K562 (cell line): ENCODE measurements at regions not wholly inside any gene's neighbourhood (a gene's known extent, or its start where the extent isn't known, plus 50 kb on each side); places are given as distances from the start of the nearest gene placed in this dataset.

Source experiments
- ATAC-seq: fragments of 200-7000 bp; cut with Tn5 transposase; 3 replicates; pipeline ENCODE4 v1.9.1; 2020; ENCODE audit warnings: moderate library complexity
- BruUV-seq: library from RNA; stranded (reverse); fragments of 400-500 nt; replicated peaks from 2 replicates; lab custom pipeline; 2021; lab: Mats Ljungman, UMichigan
- CTCF ChIA-PET: fragments of 300-600 bp; formaldehyde crosslinking; extraction: SDS; loops from one replicate; lab custom pipeline; 2021; ENCODE audit warnings: low intra/inter-chr PET ratio; lab: Yijun Ruan, JAX
- POLR2A ChIA-PET: fragments of 300-600, 350-650 bp; sonication (Branson Sonifier 250); formaldehyde crosslinking; extraction: SDS; loops from one replicate; lab custom pipeline; 2021; ENCODE audit warnings: antibody characterized with exemption, inconsistent platforms; lab: Yijun Ruan, JAX
- DNase-seq, 4 experiments: peaks; one replicate each; pipeline versions ENCODE4 v3.0.0 to v3.0.0-alpha.2; 2011 to 2018; ENCODE audit warnings: low spot score in 3 of 4, mixed read lengths in 3 of 4; ENCODE audit errors: extremely low read depth in 1 of 4
- FAIRE-seq: peaks from 2 replicates; lab custom pipeline; 2011; peaks lifted over from hg19 to GRCh38; lab: Jason Lieb, UNC
- H2AFZ ChIP-seq: 2 replicates; pipeline ENCODE4 v1.6.0; 2011; ENCODE audit warnings: low read depth, low read length, control low read depth, inconsistent platforms
- H3K27ac ChIP-seq: fragments of 200-600 bp; 3 replicates; pipeline ENCODE4 v1.8.0; 2011; ENCODE audit warnings: low read depth, mild to moderate bottlenecking, control low read depth, inconsistent platforms, low read length, moderate library complexity, mixed read lengths; ENCODE audit errors: extremely low read depth
- H3K27me3 ChIP-seq, 2 experiments: fragments of 300-600 bp in 1 of 2; 2 replicates in 1 of 2; 3 replicates in 1 of 2; pipeline versions ENCODE4 v1.6.0 to v1.8.0; 2011; ENCODE audit warnings: inconsistent platforms in 2 of 2, low read length in 2 of 2, mild to moderate bottlenecking in 1 of 2, mixed read lengths in 1 of 2, moderate library complexity in 1 of 2; ENCODE audit not compliant: control insufficient read depth in 2 of 2, insufficient read depth in 2 of 2
- H3K36me3 ChIP-seq: fragments of 300-600 bp; 3 replicates; pipeline ENCODE4 v1.8.0; 2011; ENCODE audit warnings: mild to moderate bottlenecking, low read length, inconsistent platforms; ENCODE audit not compliant: control insufficient read depth, insufficient read depth
- H3K4me1 ChIP-seq, 2 experiments: fragments of 200-600 bp in 1 of 2; replicated peaks in 1 of 2; 2 replicates in 1 of 2; 3 replicates in 1 of 2; pipeline versions ENCODE4 v1.5.1 to v1.8.0; 2011; ENCODE audit warnings: inconsistent platforms in 2 of 2, low read length in 2 of 2, mild to moderate bottlenecking in 1 of 2, mixed read lengths in 1 of 2, moderate library complexity in 1 of 2; ENCODE audit not compliant: control insufficient read depth in 2 of 2, insufficient read depth in 2 of 2
- H3K4me2 ChIP-seq: 2 replicates; pipeline ENCODE4 v1.6.1; 2011; ENCODE audit warnings: low read length, control low read depth, inconsistent platforms, mixed read lengths; ENCODE audit not compliant: insufficient read depth
- H3K4me3 ChIP-seq: fragments of 200-600 bp; sonication (generic), shearing (Covaris generic); 2 replicates; pipeline ENCODE4 v1.5.1; 2016; ENCODE audit warnings: control low read depth, inconsistent platforms
- H3K79me2 ChIP-seq: fragments of 200-600 bp; 3 replicates; pipeline ENCODE4 v1.8.0; 2011; ENCODE audit warnings: low read length, inconsistent platforms; ENCODE audit not compliant: control insufficient read depth, insufficient read depth
- H3K9ac ChIP-seq, 2 experiments: 2 replicates each; pipeline versions ENCODE4 v1.6.0 to v1.6.1; 2011; ENCODE audit warnings: low read depth in 2 of 2, low read length in 2 of 2, control low read depth in 1 of 2, inconsistent platforms in 1 of 2, mild to moderate bottlenecking in 1 of 2, mixed read lengths in 1 of 2; ENCODE audit not compliant: insufficient read depth in 1 of 2
- H3K9me1 ChIP-seq: one replicate; pipeline ENCODE4 v1.6.0; 2011; ENCODE audit warnings: inconsistent platforms, mild to moderate bottlenecking, low read length, moderate library complexity; ENCODE audit not compliant: control insufficient read depth, insufficient read depth
- H3K9me3 ChIP-seq: replicated peaks from 2 replicates; pipeline ENCODE4 v1.5.1; 2011; ENCODE audit warnings: low read depth, low read length, inconsistent platforms; ENCODE audit not compliant: control insufficient read depth, insufficient read depth
- H4K20me1 ChIP-seq: replicated peaks from 2 replicates; pipeline ENCODE4 v1.6.1; 2011; ENCODE audit warnings: low read length, inconsistent platforms, mixed read lengths; ENCODE audit not compliant: control insufficient read depth, insufficient read depth
- BMI1 ChIP-seq: fragments of 150-350 bp; IDR thresholded peaks from 2 replicates; pipeline ENCODE4 v1.6.1; 2014; ENCODE audit warnings: low read length
- BRD4 ChIP-seq: fragments of 200-600 bp; sonication (generic); IDR thresholded peaks from 2 replicates; pipeline ENCODE4 v1.6.1; 2017; ENCODE audit warnings: inconsistent platforms
- DIDO1 ChIP-seq: fragments of 450-650 bp; IDR thresholded peaks from 2 replicates; pipeline ENCODE4 v1.6.1; 2016; ENCODE audit warnings: low read depth, missing biosample characterization, missing genetic modification characterization
- DMBX1 ChIP-seq: fragments of 250-450 bp; sonication (Bioruptor Pico); IDR thresholded peaks from 2 replicates; pipeline ENCODE4 v1.8.0; 2022; ENCODE audit warnings: inconsistent platforms, mild to moderate bottlenecking, moderate library complexity, borderline replicate concordance
- MCM3 ChIP-seq: fragments of 450-650 bp; IDR thresholded peaks from 2 replicates; pipeline ENCODE4 v1.6.1; 2016
- POLR2A ChIP-seq: fragments of 450-650 bp; conservative IDR thresholded peaks from 2 replicates; pipeline ENCODE4 v1.6.1; 2016
- RUNX1 ChIP-seq: sonication (generic); IDR thresholded peaks from 2 replicates; pipeline ENCODE4 v1.6.1; 2016; ENCODE audit warnings: antibody characterized with exemption, low read depth
- TAF1 ChIP-seq: IDR thresholded peaks from 2 replicates; pipeline ENCODE4 v1.6.1; 2011; ENCODE audit warnings: mild to moderate bottlenecking, low read length, moderate library complexity; ENCODE audit not compliant: insufficient read depth, control insufficient read depth, severe bottlenecking; ENCODE audit errors: extremely low read depth
- ZNF707 ChIP-seq: fragments of 250-450 bp; sonication (Bioruptor Pico); conservative IDR thresholded peaks from 2 replicates; pipeline ENCODE4 v1.8.0; 2022; ENCODE audit warnings: inconsistent platforms, mild to moderate bottlenecking, moderate library complexity
- ZNF75A ChIP-seq: fragments of 450-650 bp; formaldehyde crosslinking; IDR thresholded peaks from 2 replicates; pipeline ENCODE4 v1.4.0; 2020; ENCODE audit warnings: mild to moderate bottlenecking
- WGBS: fragments of 100-300 bp; shearing (Covaris generic); methylation state at CpG from one replicate; pipeline ENCODE4 v1.1.6; 2016; ENCODE audit warnings: low coverage, mixed read lengths; ENCODE audit not compliant: insufficient coverage; ENCODE audit errors: missing lambda C conversion rate; 5-methylcytosine and 5-hydroxymethylcytosine counted together
- in situ Hi-C: fragments of 300-500 bp; cut with MboI; formaldehyde crosslinking; loops from 4 replicates; pipeline ENCODE4 v1.15.0; 2018; ENCODE audit warnings: inconsistent platforms, mixed read lengths
- intact Hi-C: fragments of 100-400 bp; cut with micrococcal nuclease; formaldehyde crosslinking; loops from 2 replicates; pipeline ENCODE4 v1.14.2; 2022
- TF ChIP-seq, protein P1 (sequence below): fragments of 200-800 bp; sonication (Bioruptor generic); IDR thresholded peaks from 2 replicates; pipeline ENCODE4 v1.6.1; 2016; ENCODE audit warnings: missing genetic modification characterization, missing compliant biosample characterization
- TF ChIP-seq, protein P2 (sequence below): fragments of 250-450 bp; sonication (Bioruptor Pico); IDR thresholded peaks from 2 replicates; pipeline ENCODE4 v1.8.0; 2021; ENCODE audit warnings: borderline replicate concordance, mild to moderate bottlenecking, moderate library complexity; ENCODE audit not compliant: poor library complexity, severe bottlenecking
- TF ChIP-seq, protein P3 (sequence below): fragments of 450-650 bp; IDR thresholded peaks from 2 replicates; pipeline ENCODE4 v1.6.1; 2016; ENCODE audit warnings: missing biosample characterization, missing genetic modification characterization

DNA sequence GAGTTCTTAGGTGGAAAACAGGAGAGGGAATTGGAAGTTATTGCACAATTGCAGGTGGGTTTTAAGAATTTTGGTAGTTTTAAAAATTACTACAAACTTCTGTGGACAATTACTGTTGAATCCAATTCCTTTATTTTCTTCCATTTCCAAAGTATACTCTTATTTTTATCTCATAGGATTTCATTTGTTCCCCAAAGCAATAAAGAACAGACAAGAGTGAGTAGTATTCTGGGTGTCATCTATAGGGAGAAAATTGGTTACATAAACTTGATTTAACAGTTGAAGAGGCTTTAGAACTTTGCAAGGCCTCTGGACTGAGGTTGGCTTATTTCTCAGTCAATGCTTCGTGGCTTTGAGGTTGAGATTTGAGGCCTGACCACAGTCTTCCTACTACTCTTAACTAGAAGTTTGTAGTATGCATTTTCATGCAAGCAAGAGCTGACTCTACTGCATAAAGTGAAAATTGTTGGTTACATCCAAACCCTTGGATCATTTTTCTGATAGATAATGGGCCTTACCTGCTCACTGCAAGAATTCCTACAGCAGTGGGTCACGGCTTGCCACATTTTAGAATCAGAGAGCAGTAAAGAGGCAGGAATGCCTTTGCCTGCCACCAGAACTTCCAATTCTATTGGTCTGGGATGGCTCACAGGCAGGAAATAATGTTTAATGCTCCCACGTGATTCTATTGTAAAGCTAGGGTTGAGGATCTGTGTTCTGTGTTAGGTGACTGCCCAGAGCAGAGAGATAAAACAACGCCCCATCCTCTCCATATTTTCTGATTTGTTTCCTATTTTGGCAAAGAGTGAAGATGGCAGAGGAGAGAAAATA, 270.5 kb downstream of the TTC6 start (continued):
- TF ChIP-seq, protein P1, sequence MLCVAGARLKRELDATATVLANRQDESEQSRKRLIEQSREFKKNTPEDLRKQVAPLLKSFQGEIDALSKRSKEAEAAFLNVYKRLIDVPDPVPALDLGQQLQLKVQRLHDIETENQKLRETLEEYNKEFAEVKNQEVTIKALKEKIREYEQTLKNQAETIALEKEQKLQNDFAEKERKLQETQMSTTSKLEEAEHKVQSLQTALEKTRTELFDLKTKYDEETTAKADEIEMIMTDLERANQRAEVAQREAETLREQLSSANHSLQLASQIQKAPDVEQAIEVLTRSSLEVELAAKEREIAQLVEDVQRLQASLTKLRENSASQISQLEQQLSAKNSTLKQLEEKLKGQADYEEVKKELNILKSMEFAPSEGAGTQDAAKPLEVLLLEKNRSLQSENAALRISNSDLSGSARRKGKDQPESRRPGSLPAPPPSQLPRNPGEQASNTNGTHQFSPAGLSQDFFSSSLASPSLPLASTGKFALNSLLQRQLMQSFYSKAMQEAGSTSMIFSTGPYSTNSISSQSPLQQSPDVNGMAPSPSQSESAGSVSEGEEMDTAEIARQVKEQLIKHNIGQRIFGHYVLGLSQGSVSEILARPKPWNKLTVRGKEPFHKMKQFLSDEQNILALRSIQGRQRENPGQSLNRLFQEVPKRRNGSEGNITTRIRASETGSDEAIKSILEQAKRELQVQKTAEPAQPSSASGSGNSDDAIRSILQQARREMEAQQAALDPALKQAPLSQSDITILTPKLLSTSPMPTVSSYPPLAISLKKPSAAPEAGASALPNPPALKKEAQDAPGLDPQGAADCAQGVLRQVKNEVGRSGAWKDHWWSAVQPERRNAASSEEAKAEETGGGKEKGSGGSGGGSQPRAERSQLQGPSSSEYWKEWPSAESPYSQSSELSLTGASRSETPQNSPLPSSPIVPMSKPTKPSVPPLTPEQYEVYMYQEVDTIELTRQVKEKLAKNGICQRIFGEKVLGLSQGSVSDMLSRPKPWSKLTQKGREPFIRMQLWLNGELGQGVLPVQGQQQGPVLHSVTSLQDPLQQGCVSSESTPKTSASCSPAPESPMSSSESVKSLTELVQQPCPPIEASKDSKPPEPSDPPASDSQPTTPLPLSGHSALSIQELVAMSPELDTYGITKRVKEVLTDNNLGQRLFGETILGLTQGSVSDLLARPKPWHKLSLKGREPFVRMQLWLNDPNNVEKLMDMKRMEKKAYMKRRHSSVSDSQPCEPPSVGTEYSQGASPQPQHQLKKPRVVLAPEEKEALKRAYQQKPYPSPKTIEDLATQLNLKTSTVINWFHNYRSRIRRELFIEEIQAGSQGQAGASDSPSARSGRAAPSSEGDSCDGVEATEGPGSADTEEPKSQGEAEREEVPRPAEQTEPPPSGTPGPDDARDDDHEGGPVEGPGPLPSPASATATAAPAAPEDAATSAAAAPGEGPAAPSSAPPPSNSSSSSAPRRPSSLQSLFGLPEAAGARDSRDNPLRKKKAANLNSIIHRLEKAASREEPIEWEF (CRISPR knock-in tag): no peak
- no peak for TF ChIP-seq TAF1

DNA sequence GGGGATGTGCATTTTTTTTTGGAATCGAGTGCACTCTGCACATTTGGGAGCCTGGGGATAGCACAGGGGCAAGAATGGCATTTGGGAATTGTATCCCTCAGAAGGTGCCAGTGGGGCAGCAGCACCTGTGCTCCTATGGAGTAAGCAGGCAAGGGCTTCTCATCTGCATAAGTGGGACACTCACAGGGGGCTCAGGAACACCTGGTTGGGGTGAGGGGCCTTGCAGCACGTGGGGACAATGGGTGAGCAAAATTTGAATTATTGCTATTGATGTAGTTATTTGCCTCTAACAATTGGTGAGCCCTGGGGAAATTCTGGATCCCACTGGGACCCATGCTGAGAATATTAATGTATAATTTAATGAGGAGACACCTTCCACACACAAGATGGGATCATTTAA, 274.2 kb downstream of the TTC6 start:
- Histone ChIP-seq H3K9ac (no peak overlapping the region), H3K27ac (no peak overlapping the region), H3K4me2 (no peak overlapping the region), H3K9me3 (no peaks in the 10 kb centered on the region), H3K4me1 (no peaks in the 10 kb centered on the region; a peak in 1 of 5 replicates), H3K9me1 (no peaks in the 10 kb centered on the region), H3K27me3 (no peaks in the 10 kb centered on the region; a peak in 1 of 5 replicates), H3K4me3 (no peak overlapping the region), H3K79me2 (no peaks in the 10 kb centered on the region), H3K36me3 (no peaks in the 10 kb centered on the region), H4K20me1 (no peaks in the 10 kb centered on the region), H2AFZ (no peak overlapping the region)
- intact Hi-C loops (no loop called here), in situ Hi-C loops (loop anchor here (5.0 to 10.0 kb wide), 2 partner anchors 155 to 617 kb away; no protein-coding TSS in a partner anchor)
- POLR2A ChIA-PET: interaction anchor here (0.7 kb wide), 1 partner anchor 921 kb away, joined by 3 read pairs; no protein-coding TSS in a partner anchor
- FAIRE-seq: no peak
- CTCF ChIA-PET: no interaction called here
- no peak for ATAC-seq
- DNase-seq: no peak
- no TSS peak for BruUV-seq
- WGBS: 0% methylated on average over 2 of the region's 2 CpGs
- TF ChIP-seq BMI1: no peak
- TF ChIP-seq BRD4: no peak
- TF ChIP-seq, protein P2, sequence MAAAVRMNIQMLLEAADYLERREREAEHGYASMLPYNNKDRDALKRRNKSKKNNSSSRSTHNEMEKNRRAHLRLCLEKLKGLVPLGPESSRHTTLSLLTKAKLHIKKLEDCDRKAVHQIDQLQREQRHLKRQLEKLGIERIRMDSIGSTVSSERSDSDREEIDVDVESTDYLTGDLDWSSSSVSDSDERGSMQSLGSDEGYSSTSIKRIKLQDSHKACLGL (CRISPR knock-in tag): no peak
- TF ChIP-seq POLR2A: no peak
- no peak for TF ChIP-seq MCM3
- no peak for TF ChIP-seq RUNX1
- no peak for TF ChIP-seq DMBX1 (CRISPR knock-in tag)
- TF ChIP-seq, protein P3, sequence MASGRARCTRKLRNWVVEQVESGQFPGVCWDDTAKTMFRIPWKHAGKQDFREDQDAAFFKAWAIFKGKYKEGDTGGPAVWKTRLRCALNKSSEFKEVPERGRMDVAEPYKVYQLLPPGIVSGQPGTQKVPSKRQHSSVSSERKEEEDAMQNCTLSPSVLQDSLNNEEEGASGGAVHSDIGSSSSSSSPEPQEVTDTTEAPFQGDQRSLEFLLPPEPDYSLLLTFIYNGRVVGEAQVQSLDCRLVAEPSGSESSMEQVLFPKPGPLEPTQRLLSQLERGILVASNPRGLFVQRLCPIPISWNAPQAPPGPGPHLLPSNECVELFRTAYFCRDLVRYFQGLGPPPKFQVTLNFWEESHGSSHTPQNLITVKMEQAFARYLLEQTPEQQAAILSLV (tag): no peak
- no peak for TF ChIP-seq ZNF75A
- no peak for TF ChIP-seq DIDO1 (tag)
- TF ChIP-seq ZNF707: no peak
